Cardiac muscle cell (in vitro differentiated cells and primary cell): ENCODE measurements at regions not wholly inside any gene's neighbourhood (a gene's known extent, or its start where the extent isn't known, plus 50 kb on each side); places are given as distances from the start of the nearest gene placed in this dataset.

Experiments used
- DNase-seq, 2 donors: peaks; one replicate each; pipeline versions ENCODE4 v3.0.0 to v3.0.0-alpha.2; 2010 to 2017; ENCODE audit warnings: low read depth in 1 of 2, low spot score in 1 of 2
- H3K27ac ChIP-seq: fragments of 200-600 bp; sonication (generic); 2 replicates; pipeline ENCODE4 v1.5.1; 2016
- H3K27me3 ChIP-seq: fragments of 200-600 bp; sonication (generic); 2 replicates; pipeline ENCODE4 v1.6.0; 2016; ENCODE audit warnings: control low read depth
- H3K36me3 ChIP-seq: fragments of 200-600 bp; sonication (generic); 2 replicates; pipeline ENCODE4 v1.5.1; 2016; ENCODE audit warnings: control low read depth
- H3K4me1 ChIP-seq: fragments of 200-600 bp; sonication (generic); 2 replicates; pipeline ENCODE4 v1.8.1; 2017; ENCODE audit warnings: low read depth, mild to moderate bottlenecking, mixed run types
- H3K4me3 ChIP-seq: fragments of 200-600 bp; sonication (generic); 2 replicates; pipeline ENCODE4 v1.5.1; 2016; ENCODE audit warnings: mild to moderate bottlenecking
- H3K9me3 ChIP-seq: fragments of 200-600 bp; sonication (generic); 2 replicates; pipeline ENCODE4 v1.5.1; 2017; ENCODE audit warnings: low read depth, mild to moderate bottlenecking, control low read depth
- TF ChIP-seq, protein P1 (sequence below): IDR thresholded peaks from 2 replicates; pipeline ENCODE4 v1.5.1; 2012; ENCODE audit warnings: low read depth, mild to moderate bottlenecking, low read length

DNA sequence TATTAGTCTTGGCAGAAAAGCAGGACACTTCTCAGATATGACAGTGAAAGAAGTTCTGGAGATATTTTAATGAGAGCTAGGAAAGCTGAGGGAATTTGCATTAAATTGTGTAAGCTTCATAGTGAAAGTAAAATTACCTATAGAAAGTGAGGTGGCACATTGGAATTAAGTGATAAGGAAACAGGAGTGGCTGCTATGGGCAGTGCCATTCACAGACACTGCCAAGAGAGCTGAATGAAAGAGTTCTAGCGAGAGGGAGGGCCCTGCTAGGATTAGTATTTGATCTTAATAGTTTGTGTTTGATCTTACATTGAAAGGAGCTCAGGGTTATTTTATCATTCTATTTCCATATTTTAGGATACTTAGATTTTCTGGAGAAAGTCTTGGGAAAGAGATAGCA is 351.9 kb downstream of the DDX10 start:
- Histone ChIP-seq H3K27ac (no peak overlapping the region), H3K9me3 (no peaks in the 10 kb centered on the region), H3K4me1 (no peaks in the 10 kb centered on the region), H3K27me3 (no peaks in the 10 kb centered on the region), H3K36me3 (no peaks in the 10 kb centered on the region), H3K4me3 (no peak overlapping the region)
- TF ChIP-seq, protein P1, sequence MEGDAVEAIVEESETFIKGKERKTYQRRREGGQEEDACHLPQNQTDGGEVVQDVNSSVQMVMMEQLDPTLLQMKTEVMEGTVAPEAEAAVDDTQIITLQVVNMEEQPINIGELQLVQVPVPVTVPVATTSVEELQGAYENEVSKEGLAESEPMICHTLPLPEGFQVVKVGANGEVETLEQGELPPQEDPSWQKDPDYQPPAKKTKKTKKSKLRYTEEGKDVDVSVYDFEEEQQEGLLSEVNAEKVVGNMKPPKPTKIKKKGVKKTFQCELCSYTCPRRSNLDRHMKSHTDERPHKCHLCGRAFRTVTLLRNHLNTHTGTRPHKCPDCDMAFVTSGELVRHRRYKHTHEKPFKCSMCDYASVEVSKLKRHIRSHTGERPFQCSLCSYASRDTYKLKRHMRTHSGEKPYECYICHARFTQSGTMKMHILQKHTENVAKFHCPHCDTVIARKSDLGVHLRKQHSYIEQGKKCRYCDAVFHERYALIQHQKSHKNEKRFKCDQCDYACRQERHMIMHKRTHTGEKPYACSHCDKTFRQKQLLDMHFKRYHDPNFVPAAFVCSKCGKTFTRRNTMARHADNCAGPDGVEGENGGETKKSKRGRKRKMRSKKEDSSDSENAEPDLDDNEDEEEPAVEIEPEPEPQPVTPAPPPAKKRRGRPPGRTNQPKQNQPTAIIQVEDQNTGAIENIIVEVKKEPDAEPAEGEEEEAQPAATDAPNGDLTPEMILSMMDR, result no peak
- DNase-seq, result no peak

- TF ChIP-seq, protein P1, result no peak
- no peaks in the 10 kb centered on the region for H3K4me1 ChIP-seq
- H3K36me3 ChIP-seq, result no peaks in the 10 kb centered on the region
- no peaks in the 10 kb centered on the region for H3K27me3 ChIP-seq
- H3K9me3 ChIP-seq, result no peaks in the 10 kb centered on the region
- no peak overlapping the region for H3K4me3 ChIP-seq
- H3K27ac ChIP-seq, result no peak overlapping the region
- DNase-seq, result no peak
Observed at GRCh38 chr11:109017489-109017888, 352.6 kb downstream of the DDX10 start.

DNA sequence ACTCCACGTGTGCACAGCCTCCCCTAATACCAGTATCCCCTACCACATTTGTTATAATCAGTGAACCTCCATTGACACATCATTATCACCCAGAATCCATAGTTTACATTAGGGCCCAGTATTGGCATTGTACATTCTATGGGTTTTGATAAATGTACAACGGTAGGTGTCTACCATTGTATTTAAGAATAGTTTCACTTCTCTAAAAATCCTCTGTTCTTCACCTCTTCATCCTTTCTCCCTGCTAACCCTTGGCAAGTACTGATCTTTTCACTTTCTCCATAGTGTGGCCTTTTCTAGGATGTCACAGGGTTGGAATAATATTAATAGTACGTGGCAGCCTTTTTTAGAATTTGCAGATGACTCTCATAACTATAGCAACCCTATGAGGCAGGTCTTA is 353.8 kb downstream of the DDX10 start:
- DNase-seq, result no peak
- no peaks in the 10 kb centered on the region for H3K27me3 ChIP-seq
- H3K9me3 ChIP-seq, result no peaks in the 10 kb centered on the region
- no peaks in the 10 kb centered on the region for H3K4me1 ChIP-seq
- H3K36me3 ChIP-seq, result no peaks in the 10 kb centered on the region
- H3K27ac ChIP-seq, result no peak overlapping the region
- no peak overlapping the region for H3K4me3 ChIP-seq
- TF ChIP-seq, protein P1, result no peak

GRCh38 chr11:109019342-109019936 is 354.6 kb downstream of the DDX10 start:
- H3K27ac ChIP-seq, result no peak overlapping the region
- no peaks in the 10 kb centered on the region for H3K9me3 ChIP-seq
- no peak for DNase-seq
- TF ChIP-seq, protein P1, result no peak
- H3K4me3 ChIP-seq, result no peak overlapping the region
- H3K36me3 ChIP-seq, result no peaks in the 10 kb centered on the region
- no peaks in the 10 kb centered on the region for H3K27me3 ChIP-seq
- no peaks in the 10 kb centered on the region for H3K4me1 ChIP-seq

DNA sequence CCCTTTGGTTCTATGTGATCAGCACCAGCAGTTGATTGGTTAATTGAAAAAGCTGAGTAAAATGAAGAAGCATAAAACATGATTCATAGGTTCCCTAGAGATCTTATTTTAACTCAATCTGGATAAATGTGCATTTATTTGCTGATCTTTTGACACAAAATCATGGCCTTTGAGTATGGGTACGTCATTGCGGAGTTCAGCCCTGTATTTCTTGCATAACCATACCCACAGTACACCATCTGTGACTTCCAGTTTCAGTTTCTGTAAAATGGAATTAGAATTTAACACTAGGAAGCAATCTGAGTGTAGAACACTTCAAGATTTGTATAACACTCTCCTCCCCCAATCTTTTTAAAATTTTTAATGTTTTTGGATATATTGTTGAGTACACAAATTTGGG is 358.2 kb downstream of the DDX10 start:
- Histone ChIP-seq H3K9me3 (no peaks in the 10 kb centered on the region), H3K36me3 (no peaks in the 10 kb centered on the region), H3K4me3 (no peak overlapping the region), H3K27me3 (no peaks in the 10 kb centered on the region), H3K27ac (no peak overlapping the region), H3K4me1 (no peaks in the 10 kb centered on the region)
- TF ChIP-seq, protein P1, result no peak
- DNase-seq, result no peak
